ENCODE measurements at regions not wholly inside any gene's neighbourhood (a gene's known extent, or its start where the extent isn't known, plus 50 kb on each side); places are given as distances from the start of the nearest gene placed in this dataset.

- TF ChIP-seq POLR2AphosphoS5 (IDR thresholded peaks at IDR 0.05; ENCODE audit: low read depth, low read length): no peak
- no peak for TF ChIP-seq SIN3A (IDR thresholded peaks at IDR 0.05; ENCODE audit: borderline replicate concordance, insufficient read depth, low read length)
- TF ChIP-seq TAF1 (IDR thresholded peaks at IDR 0.05; ENCODE audit: borderline replicate concordance, insufficient read depth, low read length): no peak
- TF ChIP-seq FOXP2 (optimal IDR thresholded peaks at IDR 0.05; ENCODE audit: borderline replicate concordance, extremely low read depth, extremely low read length, insufficient read depth): no peak
- TF ChIP-seq REST (IDR thresholded peaks at IDR 0.05; ENCODE audit: insufficient read depth in 1 of 2, low read depth in 2 of 2, low read length in 2 of 2): no peak
These were observed 154.6 kb upstream of the NRBF2 start for GRCh38 chr10:62978482-62978881.

- TF ChIP-seq FOXP2 (optimal IDR thresholded peaks at IDR 0.05; ENCODE audit: borderline replicate concordance, extremely low read depth, extremely low read length, insufficient read depth) (no peak), TAF1 (IDR thresholded peaks at IDR 0.05; ENCODE audit: borderline replicate concordance, insufficient read depth, low read length) (no peak), SIN3A (IDR thresholded peaks at IDR 0.05; ENCODE audit: borderline replicate concordance, insufficient read depth, low read length) (no peak), REST (IDR thresholded peaks at IDR 0.05; ENCODE audit: insufficient read depth in 1 of 2, low read depth in 2 of 2, low read length in 2 of 2) (no peak), POLR2AphosphoS5 (IDR thresholded peaks at IDR 0.05; ENCODE audit: low read depth, low read length) (no peak)
These were observed 155.9 kb upstream of the EGR2 start for GRCh38 chr10:62972103-62972502.

GRCh38 chr10:62964026-62964425 lies 147.9 kb upstream of the EGR2 start:
- TF ChIP-seq FOXP2 (optimal IDR thresholded peaks at IDR 0.05; ENCODE audit: borderline replicate concordance, extremely low read depth, extremely low read length, insufficient read depth) (no peak), TAF1 (IDR thresholded peaks at IDR 0.05; ENCODE audit: borderline replicate concordance, insufficient read depth, low read length) (no peak), POLR2AphosphoS5 (IDR thresholded peaks at IDR 0.05; ENCODE audit: low read depth, low read length) (no peak), REST (IDR thresholded peaks at IDR 0.05; ENCODE audit: insufficient read depth in 1 of 2, low read depth in 2 of 2, low read length in 2 of 2) (no peak), SIN3A (IDR thresholded peaks at IDR 0.05; ENCODE audit: borderline replicate concordance, insufficient read depth, low read length) (no peak)

GRCh38 chr10:62961951-62962523 lies 145.9 kb upstream of the EGR2 start:
- TF ChIP-seq REST (IDR thresholded peaks at IDR 0.05; ENCODE audit: insufficient read depth in 1 of 2, low read depth in 2 of 2, low read length in 2 of 2) (no peak), FOXP2 (optimal IDR thresholded peaks at IDR 0.05; ENCODE audit: borderline replicate concordance, extremely low read depth, extremely low read length, insufficient read depth) (no peak), TAF1 (IDR thresholded peaks at IDR 0.05; ENCODE audit: borderline replicate concordance, insufficient read depth, low read length) (no peak), POLR2AphosphoS5 (IDR thresholded peaks at IDR 0.05; ENCODE audit: low read depth, low read length) (no peak), SIN3A (IDR thresholded peaks at IDR 0.05; ENCODE audit: borderline replicate concordance, insufficient read depth, low read length) (no peak)

Data from PFSK-1 (cell line).